ENCODE measurements at regions not wholly inside any gene's neighbourhood (a gene's known extent, or its start where the extent isn't known, plus 50 kb on each side); places are given as distances from the start of the nearest gene placed in this dataset.

- Histone ChIP-seq H3K36me3 (ENCODE audit: control insufficient read depth, insufficient read depth, low read length) (no peaks in the 10 kb centered on the region), H3K18ac (ENCODE audit: low read depth, low read length) (no peak overlapping the region), H2AK5ac (ENCODE audit: low read depth, low read length) (no peak overlapping the region), H4K91ac (ENCODE audit: insufficient read depth, low read depth, low read length) (no peak overlapping the region), H3K9ac (ENCODE audit: low read depth, low read length) (no peak overlapping the region), H2AK9ac (replicated peaks; ENCODE audit: low read depth, low read length, poor library complexity) (no peak overlapping the region), H3K4me2 (ENCODE audit: low read depth, low read length) (no peak overlapping the region), H3K23ac (ENCODE audit: low read depth, low read length) (no peak overlapping the region), H3K14ac (replicated peaks; ENCODE audit: low read depth, low read length) (no peak overlapping the region), H2AFZ (replicated peaks; ENCODE audit: low read length, poor library complexity) (no peak overlapping the region), H3K9me3 (ENCODE audit: control insufficient read depth, insufficient read depth, low read length) (no peaks in the 10 kb centered on the region), H3K79me1 (ENCODE audit: low read depth in 1 of 2, low read length in 2 of 2) (no peaks in the 10 kb centered on the region), H3K56ac (ENCODE audit: extremely low read depth, insufficient read depth, low read length) (no peak overlapping the region), H2BK15ac (ENCODE audit: low read depth, low read length) (no peak overlapping the region), H4K20me1 (ENCODE audit: insufficient read depth, low read length) (no peaks in the 10 kb centered on the region), H3K4me1 (ENCODE audit: control insufficient read depth, insufficient read depth, low read length) (no peaks in the 10 kb centered on the region), H3K4me3 (ENCODE audit: insufficient read depth, low read depth, low read length) (no peak overlapping the region), H2BK120ac (ENCODE audit: low read depth, low read length) (no peak overlapping the region), H2BK20ac (ENCODE audit: low read depth, low read length) (no peak overlapping the region), H2BK5ac (ENCODE audit: low read depth, low read length, poor library complexity, severe bottlenecking) (no peak overlapping the region), H4K5ac (ENCODE audit: low read depth, low read length) (no peak overlapping the region), H3K4ac (ENCODE audit: low read depth, low read length) (no peak overlapping the region), H3K27ac (ENCODE audit: insufficient read depth, low read length) (no peak overlapping the region), H4K8ac (ENCODE audit: low read depth in 2 of 2, low read length in 2 of 2) (no peak overlapping the region), H3K27me3 (ENCODE audit: control insufficient read depth, insufficient read depth, low read length) (no peaks in the 10 kb centered on the region), H3K9me1 (ENCODE audit: insufficient read depth, low read length) (no peaks in the 10 kb centered on the region)
- TF ChIP-seq RCOR1 (IDR thresholded peaks at IDR 0.05; ENCODE audit: insufficient replicate concordance, low read length) (no peak), SMC3 (IDR thresholded peaks at IDR 0.05; ENCODE audit: low read depth, low read length) (no peak), MAZ (IDR thresholded peaks at IDR 0.05; ENCODE audit: borderline replicate concordance, low read depth, low read length) (no peak), RFX5 (IDR thresholded peaks at IDR 0.05; ENCODE audit: low read depth, low read length) (no peak), CHD1 (IDR thresholded peaks at IDR 0.05; ENCODE audit: low read depth, low read length) (no peak), FOS (IDR thresholded peaks at IDR 0.05; ENCODE audit: low read depth, low read length) (no peak), POLR2A (IDR thresholded peaks at IDR 0.05; ENCODE audit: low read depth, low read length) (no peak), MXI1 (IDR thresholded peaks at IDR 0.05; ENCODE audit: borderline replicate concordance, low read depth, low read length) (no peak), USF2 (IDR thresholded peaks at IDR 0.05; ENCODE audit: low read depth, low read length) (no peak), CEBPB (IDR thresholded peaks at IDR 0.05; ENCODE audit: low read depth, low read length) (peak; percentile 37; the same call in 1 of the 2 replicates), BHLHE40 (IDR thresholded peaks at IDR 0.05; ENCODE audit: low read depth, low read length) (no peak)
- TF ChIP-seq, protein P1, sequence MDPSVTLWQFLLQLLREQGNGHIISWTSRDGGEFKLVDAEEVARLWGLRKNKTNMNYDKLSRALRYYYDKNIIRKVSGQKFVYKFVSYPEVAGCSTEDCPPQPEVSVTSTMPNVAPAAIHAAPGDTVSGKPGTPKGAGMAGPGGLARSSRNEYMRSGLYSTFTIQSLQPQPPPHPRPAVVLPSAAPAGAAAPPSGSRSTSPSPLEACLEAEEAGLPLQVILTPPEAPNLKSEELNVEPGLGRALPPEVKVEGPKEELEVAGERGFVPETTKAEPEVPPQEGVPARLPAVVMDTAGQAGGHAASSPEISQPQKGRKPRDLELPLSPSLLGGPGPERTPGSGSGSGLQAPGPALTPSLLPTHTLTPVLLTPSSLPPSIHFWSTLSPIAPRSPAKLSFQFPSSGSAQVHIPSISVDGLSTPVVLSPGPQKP (IDR thresholded peaks at IDR 0.05; ENCODE audit: borderline replicate concordance, low read depth, low read length): no peak
- TF ChIP-seq, protein P2, sequence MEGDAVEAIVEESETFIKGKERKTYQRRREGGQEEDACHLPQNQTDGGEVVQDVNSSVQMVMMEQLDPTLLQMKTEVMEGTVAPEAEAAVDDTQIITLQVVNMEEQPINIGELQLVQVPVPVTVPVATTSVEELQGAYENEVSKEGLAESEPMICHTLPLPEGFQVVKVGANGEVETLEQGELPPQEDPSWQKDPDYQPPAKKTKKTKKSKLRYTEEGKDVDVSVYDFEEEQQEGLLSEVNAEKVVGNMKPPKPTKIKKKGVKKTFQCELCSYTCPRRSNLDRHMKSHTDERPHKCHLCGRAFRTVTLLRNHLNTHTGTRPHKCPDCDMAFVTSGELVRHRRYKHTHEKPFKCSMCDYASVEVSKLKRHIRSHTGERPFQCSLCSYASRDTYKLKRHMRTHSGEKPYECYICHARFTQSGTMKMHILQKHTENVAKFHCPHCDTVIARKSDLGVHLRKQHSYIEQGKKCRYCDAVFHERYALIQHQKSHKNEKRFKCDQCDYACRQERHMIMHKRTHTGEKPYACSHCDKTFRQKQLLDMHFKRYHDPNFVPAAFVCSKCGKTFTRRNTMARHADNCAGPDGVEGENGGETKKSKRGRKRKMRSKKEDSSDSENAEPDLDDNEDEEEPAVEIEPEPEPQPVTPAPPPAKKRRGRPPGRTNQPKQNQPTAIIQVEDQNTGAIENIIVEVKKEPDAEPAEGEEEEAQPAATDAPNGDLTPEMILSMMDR (conservative IDR thresholded peaks at IDR 0.05; ENCODE audit: low read depth, low read length): peak; percentile 13; the same call in 1 of the 2 replicates
- intact Hi-C loops (cut with micrococcal nuclease): no loop called here
- BruUV-seq (replicated peaks): no TSS peak
- DNase-seq (no peak), ATAC-seq (ENCODE audit: low read depth) (no peak)
- no CpG with 5 or more reads among the region's 1 CpG for WGBS, 2 experiments (ENCODE audit: extremely low coverage in 2 of 2, insufficient read length in 1 of 2)
- ChIA-PET POLR2A (ENCODE audit: unreplicated experiment) (no interaction called here), CTCF (interaction anchor here (0.8 kb wide), 1 partner anchor 18 kb away, joined by 3 read pairs; no protein-coding TSS in a partner anchor)
- in situ Hi-C loops (cut with MboI; ENCODE audit: low sequenced_read_pairs): no loop called here
- dilution Hi-C loops (cut with HindIII; ENCODE audit: low sequenced_read_pairs, unreplicated experiment): no loop called here
These were observed 319.3 kb upstream of the SOX5 start for GRCh38 chr12:24268663-24269186.

All from IMR-90 (cell line).